GM20000 (cell line): ENCODE measurements at regions not wholly inside any gene's neighbourhood (a gene's known extent, or its start where the extent isn't known, plus 50 kb on each side); places are given as distances from the start of the nearest gene placed in this dataset.

ENCODE experiments used
- DNase-seq: peaks from one replicate; pipeline ENCODE4 v3.0.0; 2012; ENCODE audit warnings: low spot score
- TF ChIP-seq, protein P1 (sequence below): IDR thresholded peaks from 2 replicates; pipeline ENCODE4 v1.5.1; 2012; ENCODE audit warnings: mild to moderate bottlenecking, control low read depth; ENCODE audit errors: extremely low read depth, missing control alignments

DNA sequence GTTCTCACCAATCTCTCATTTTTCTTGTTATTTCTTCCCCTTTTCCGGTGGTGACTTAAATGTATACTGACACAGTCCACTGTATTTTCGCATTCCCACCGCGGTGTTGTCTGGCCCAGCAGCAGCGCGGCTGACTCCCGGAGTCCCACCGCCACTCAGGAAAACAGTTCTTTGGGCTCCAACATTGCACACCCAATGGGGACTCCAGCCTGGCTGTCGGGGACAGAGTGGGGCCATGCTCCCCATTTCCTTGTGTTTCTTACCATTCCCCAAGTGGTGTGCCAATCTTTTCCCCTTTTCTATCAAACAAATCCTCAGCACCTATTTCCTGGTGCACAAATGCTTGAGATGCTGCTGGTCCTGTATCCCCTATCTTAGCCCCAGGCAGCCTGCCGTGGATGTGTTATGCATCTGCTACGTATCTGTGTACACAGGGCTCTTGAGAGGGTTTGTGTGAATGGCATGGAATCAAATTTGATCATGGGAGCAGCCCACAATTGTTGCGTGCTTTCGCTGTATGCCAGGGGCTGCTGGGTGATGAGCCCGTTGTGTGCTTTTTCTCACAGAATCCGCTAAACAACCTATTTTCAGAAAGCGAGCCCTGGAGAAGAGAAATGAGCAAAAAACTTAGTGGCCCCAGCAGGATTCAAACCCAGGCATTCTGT is 219.1 kb upstream of the RGMA start:
- TF ChIP-seq, protein P1, sequence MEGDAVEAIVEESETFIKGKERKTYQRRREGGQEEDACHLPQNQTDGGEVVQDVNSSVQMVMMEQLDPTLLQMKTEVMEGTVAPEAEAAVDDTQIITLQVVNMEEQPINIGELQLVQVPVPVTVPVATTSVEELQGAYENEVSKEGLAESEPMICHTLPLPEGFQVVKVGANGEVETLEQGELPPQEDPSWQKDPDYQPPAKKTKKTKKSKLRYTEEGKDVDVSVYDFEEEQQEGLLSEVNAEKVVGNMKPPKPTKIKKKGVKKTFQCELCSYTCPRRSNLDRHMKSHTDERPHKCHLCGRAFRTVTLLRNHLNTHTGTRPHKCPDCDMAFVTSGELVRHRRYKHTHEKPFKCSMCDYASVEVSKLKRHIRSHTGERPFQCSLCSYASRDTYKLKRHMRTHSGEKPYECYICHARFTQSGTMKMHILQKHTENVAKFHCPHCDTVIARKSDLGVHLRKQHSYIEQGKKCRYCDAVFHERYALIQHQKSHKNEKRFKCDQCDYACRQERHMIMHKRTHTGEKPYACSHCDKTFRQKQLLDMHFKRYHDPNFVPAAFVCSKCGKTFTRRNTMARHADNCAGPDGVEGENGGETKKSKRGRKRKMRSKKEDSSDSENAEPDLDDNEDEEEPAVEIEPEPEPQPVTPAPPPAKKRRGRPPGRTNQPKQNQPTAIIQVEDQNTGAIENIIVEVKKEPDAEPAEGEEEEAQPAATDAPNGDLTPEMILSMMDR = no peak
- DNase-seq = no peak

DNA sequence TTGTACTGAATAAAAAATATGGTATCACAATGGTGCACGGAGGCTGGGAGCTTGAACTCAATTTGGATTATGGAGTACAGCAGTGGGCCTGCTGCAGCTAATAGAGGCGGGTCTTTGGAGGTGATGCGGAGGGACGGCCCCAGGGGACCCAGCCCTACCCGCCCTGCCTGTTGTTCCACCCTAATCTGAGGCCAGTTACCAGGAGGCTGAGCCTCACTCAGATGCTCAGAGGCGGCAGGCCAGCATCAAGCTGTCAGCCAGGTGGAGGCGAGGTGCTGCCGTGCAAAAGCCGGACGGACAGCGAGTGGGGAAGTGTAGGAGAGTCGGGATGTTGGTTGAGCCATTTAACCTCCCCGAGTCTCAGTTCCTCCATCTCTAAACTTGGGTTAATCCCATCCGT is 218.5 kb upstream of the RGMA start:
- TF ChIP-seq, protein P1 = no peak
- no peak for DNase-seq

DNA sequence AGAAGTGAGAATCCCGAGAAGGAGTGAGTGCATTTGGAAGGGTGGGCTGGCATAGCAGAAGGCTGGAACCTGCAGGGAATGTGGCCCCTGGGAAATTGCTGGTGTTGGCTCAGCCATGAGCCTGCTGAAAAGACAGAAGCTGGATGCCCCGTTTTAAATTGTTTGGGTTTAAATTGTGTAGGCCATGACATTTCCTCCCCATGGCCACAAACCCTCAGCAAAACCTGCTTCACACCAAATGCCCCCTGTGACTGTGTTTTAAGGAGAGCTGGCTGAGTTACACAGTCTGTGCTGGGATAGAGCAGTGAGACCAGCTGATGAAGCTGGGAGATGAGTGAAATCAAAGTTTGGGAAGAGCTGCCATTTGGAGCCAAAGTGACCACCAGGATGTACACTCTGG is 216.3 kb upstream of the RGMA start:
- TF ChIP-seq, protein P1 = no peak
- DNase-seq = no peak

DNA sequence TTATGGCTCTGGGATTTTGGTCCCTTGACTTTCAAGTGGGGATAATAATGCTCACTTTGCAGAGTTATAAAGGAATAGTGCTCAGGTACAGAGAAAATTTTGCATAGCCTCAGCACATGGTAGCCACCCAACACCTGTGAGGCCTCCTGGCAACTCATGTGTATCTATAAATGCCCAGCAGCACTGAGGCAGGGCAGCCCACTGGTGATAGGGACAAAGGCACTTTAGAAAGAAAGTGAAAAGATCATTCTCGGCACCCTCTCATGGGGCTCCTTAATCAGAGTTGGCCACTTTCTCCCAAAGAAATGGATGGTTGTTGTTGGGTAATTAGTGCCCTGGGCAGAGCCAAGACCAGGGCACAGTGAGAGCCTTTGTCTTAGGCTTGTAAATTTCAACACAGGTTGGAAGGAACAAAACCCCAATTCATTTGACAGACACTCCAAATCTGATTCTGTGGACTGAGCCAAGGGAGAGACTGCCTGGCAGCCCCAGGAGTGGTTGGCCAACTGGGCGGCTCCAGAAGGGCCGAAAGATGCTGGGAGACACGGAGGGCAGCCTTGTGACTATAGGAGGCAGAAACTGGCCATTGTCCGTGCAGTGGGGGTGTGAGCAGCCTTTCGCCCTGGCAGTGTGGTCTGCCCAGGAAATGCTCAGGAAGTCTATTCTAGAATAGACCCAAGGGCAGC is 213.2 kb upstream of the RGMA start:
- TF ChIP-seq, protein P1 = no peak
- no peak for DNase-seq

DNA sequence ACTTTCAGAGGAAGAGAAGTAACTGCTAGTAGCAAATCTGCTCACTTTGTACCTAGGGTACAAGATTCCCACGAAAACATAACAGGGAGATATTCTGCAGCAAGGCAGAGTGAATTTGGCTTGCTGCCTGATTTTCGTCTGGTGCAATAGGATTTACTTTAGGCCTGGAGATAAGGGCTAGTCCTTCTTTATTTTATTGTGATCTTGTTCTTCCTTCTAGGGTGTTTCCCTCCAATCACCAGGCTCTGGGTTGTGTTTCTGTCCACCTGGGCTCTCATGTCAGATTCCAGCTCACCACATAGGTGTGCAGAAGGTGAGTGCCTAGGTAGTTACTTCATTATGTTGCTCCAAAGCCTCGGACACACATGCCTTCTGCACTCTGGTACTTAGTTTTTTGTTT is 211.8 kb upstream of the RGMA start:
- no peak for DNase-seq
- TF ChIP-seq, protein P1 = no peak

DNA sequence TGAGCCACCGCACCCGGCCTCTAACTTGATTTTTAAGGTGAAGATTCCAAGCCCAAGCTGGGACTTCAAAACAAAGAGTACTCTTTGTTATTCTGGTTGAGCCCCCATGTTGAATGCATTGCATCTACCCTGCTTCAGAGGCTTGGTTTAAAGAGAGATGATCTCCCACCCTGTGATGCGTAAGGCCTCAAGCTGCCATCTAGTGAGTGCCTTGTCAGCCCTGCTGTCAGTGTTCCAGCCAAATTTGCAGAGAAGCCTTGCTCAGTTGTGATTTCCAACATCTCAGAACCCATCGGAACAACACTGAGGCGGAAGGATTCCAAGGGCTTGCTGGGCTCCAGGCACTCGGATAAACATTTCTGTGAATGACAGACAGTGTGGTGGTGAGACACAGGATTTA is 210.7 kb upstream of the RGMA start:
- TF ChIP-seq, protein P1 = no peak
- DNase-seq = no peak

DNA sequence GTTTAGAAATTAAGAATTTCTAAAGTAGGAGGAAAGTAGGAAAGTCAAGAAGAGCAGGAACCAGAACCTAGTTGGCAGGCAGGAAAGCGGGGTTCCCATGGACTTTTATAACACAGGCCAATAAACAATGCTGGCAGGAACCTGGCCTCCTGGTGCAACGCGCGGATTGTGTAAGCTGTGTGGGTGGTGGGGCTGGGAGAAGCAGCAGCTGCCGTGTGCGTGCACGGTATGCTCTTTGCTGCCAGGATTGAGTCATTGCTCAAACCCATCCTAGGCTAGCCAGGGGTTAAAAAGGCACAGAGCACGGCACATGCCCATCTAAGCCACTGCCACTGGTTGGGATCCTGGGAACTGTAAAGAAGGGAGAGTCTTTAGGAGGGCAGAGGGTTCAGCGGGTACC is 209.9 kb upstream of the RGMA start:
- TF ChIP-seq, protein P1 = no peak
- no peak for DNase-seq
